ENCODE measurements at regions not wholly inside any gene's neighbourhood (a gene's known extent, or its start where the extent isn't known, plus 50 kb on each side); places are given as distances from the start of the nearest gene placed in this dataset.

DNA sequence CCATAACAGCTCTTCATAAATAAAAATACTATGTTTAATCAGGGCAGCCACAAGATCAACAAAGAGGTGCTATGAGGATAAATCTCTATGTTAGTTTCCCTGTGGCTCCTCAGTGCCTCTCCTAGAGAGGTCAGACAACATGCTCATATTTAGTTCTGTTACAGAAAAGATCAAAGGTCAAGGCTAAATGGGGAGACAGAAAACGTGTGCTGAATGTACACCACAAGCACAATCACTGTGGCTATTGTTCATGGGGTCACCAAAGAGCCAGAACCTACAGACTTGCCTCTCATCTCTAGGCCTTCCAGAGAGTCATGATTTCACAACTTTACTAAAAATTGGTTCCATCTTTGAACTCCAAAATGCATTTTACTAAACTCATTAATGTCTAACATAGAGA is 409.8 kb downstream of the HACE1 start:
- no peak for DNase-seq (ENCODE audit: low read depth in 1 of 2, low spot score in 2 of 2)
- no peaks in the 10 kb centered on the region for H3K4me1 ChIP-seq (replicated peaks in 1 of 4; ENCODE audit: control insufficient read depth in 3 of 4, insufficient read depth in 4 of 4, low read length in 3 of 4)
- no peak for TF ChIP-seq EP300 (IDR thresholded peaks at IDR 0.05; ENCODE audit: borderline replicate concordance in 1 of 2, low read depth in 2 of 2, low read length in 2 of 2)
- TF ChIP-seq SAP30 (IDR thresholded peaks at IDR 0.05; ENCODE audit: insufficient read depth, insufficient replicate concordance, low read length) = no peak
- no peak for TF ChIP-seq HDAC2 (IDR thresholded peaks at IDR 0.05; ENCODE audit: borderline replicate concordance in 1 of 2, low read depth in 2 of 2, low read length in 2 of 2)
- no peak for TF ChIP-seq CBX5 (IDR thresholded peaks at IDR 0.05; ENCODE audit: low read depth, low read length)
- no peak for TF ChIP-seq TEAD4 (IDR thresholded peaks at IDR 0.05; ENCODE audit: low read depth, low read length)
- no peak for TF ChIP-seq SP4 (IDR thresholded peaks at IDR 0.05; ENCODE audit: low read length)
- TF ChIP-seq CTCF (IDR thresholded peaks at IDR 0.05; ENCODE audit: control extremely low read depth in 1 of 3, insufficient read depth in 1 of 3, low read depth in 1 of 3, low read length in 3 of 3) = no peak
- no peak for TF ChIP-seq TBP (IDR thresholded peaks at IDR 0.05; ENCODE audit: low read depth, low read length)
- TF ChIP-seq, protein P1, sequence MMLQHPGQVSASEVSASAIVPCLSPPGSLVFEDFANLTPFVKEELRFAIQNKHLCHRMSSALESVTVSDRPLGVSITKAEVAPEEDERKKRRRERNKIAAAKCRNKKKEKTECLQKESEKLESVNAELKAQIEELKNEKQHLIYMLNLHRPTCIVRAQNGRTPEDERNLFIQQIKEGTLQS (IDR thresholded peaks at IDR 0.05; ENCODE audit: insufficient read depth, low read depth, low read length) = no peak
- TF ChIP-seq BRCA1 (IDR thresholded peaks at IDR 0.05; ENCODE audit: low read depth, low read length) = no peak
- no peak for TF ChIP-seq KDM4A (IDR thresholded peaks at IDR 0.05; ENCODE audit: low read depth, low read length, severe bottlenecking)

More for the DNA sequence above, 409.8 kb downstream of the HACE1 start:
- no peak overlapping the region for H3K9ac ChIP-seq (replicated peaks in 1 of 4; ENCODE audit: extremely low read depth in 1 of 4, low read depth in 3 of 4, low read length in 3 of 4)
- no peak overlapping the region for H2BK120ac ChIP-seq (replicated peaks; ENCODE audit: low read depth, low read length)
- H3K4me3 ChIP-seq (ENCODE audit: extremely low read depth in 1 of 4, insufficient read depth in 2 of 4, low read depth in 3 of 4, low read length in 4 of 4) = no peak overlapping the region
- FAIRE-seq = no peak
- H2BK20ac ChIP-seq (ENCODE audit: low read length) = no peak overlapping the region
- no peaks in the 10 kb centered on the region for H3K79me2 ChIP-seq (ENCODE audit: control insufficient read depth in 1 of 2, insufficient read depth in 2 of 2, low read length in 2 of 2)
- peaks cover 0 to 1% (median 0%) of the 10 kb centered on the region in 4 experiments; a peak in 1 of 7 replicates for H3K27me3 ChIP-seq (replicated peaks in 1 of 4; ENCODE audit: control insufficient read depth in 3 of 4, extremely low read depth in 1 of 4, insufficient read depth in 3 of 4, low read length in 3 of 4)
- H2BK15ac ChIP-seq (ENCODE audit: low read length) = no peak overlapping the region
- no peak overlapping the region for H3K14ac ChIP-seq (ENCODE audit: insufficient read length)
- H3K23ac ChIP-seq (ENCODE audit: insufficient read length) = no peak overlapping the region
- H3K36me3 ChIP-seq (ENCODE audit: control insufficient read depth in 2 of 4, insufficient read depth in 4 of 4, low read length in 3 of 4) = no peaks in the 10 kb centered on the region
- H2BK5ac ChIP-seq (ENCODE audit: low read depth, low read length) = no peak overlapping the region
- no peak overlapping the region for H4K91ac ChIP-seq (replicated peaks; ENCODE audit: insufficient read length, low read length)
- H3K4ac ChIP-seq (replicated peaks; ENCODE audit: insufficient read length, low read depth, low read length) = no peak overlapping the region
- CTCF ChIA-PET (ENCODE audit: partially characterized antibody) = interaction anchor here (0.8 kb wide), 1 partner anchor 14 kb away, joined by 3 read pairs; no protein-coding TSS in a partner anchor
- no peak overlapping the region for H4K8ac ChIP-seq (ENCODE audit: extremely low read depth, insufficient read depth, low read length)
- 82% methylated on average over 1 of the region's 1 CpG; no CpG with 5 or more reads in 1 of the 2 experiments for WGBS, 2 experiments (ENCODE audit: extremely low coverage in 1 of 2, insufficient coverage in 1 of 2, insufficient read length in 1 of 2, insufficient replicate concordance in 2 of 2, low coverage in 1 of 2, low lambda C conversion rate in 2 of 2, missing lambda C conversion rate in 1 of 2)
- peaks cover 0 to 5% of the 10 kb centered on the region in 2 experiments; a peak in 2 of 4 replicates for H3K9me3 ChIP-seq (ENCODE audit: insufficient read depth in 2 of 2, low read depth in 1 of 2, low read length in 1 of 2)
- POLR2A ChIA-PET (ENCODE audit: partially characterized antibody) = no interaction called here
- no peak overlapping the region for H2AK5ac ChIP-seq (ENCODE audit: low read depth, low read length)
- no peak overlapping the region for H2BK12ac ChIP-seq (ENCODE audit: low read depth, low read length)
- H3K56ac ChIP-seq (replicated peaks; ENCODE audit: insufficient read length, low read depth, low read length) = no peak overlapping the region
- H3K27ac ChIP-seq (ENCODE audit: low read depth, low read length) = no peak overlapping the region
- no peak overlapping the region for H2AFZ ChIP-seq (ENCODE audit: low read length)
- H3K4me2 ChIP-seq (ENCODE audit: insufficient read depth in 1 of 2, low read depth in 2 of 2, low read length in 2 of 2) = no peak overlapping the region
- no peaks in the 10 kb centered on the region for H3K79me1 ChIP-seq (ENCODE audit: low read depth, low read length)
- no peak overlapping the region for H3K18ac ChIP-seq (ENCODE audit: extremely low read depth, low read length)
- no peak overlapping the region for H4K5ac ChIP-seq (ENCODE audit: insufficient read length, low read depth, low read length)
- no peaks in the 10 kb centered on the region for H4K20me1 ChIP-seq (replicated peaks in 1 of 2; ENCODE audit: control insufficient read depth in 1 of 2, insufficient read depth in 2 of 2, low read length in 2 of 2)
- H3K23me2 ChIP-seq (ENCODE audit: low read depth, low read length) = no peaks in the 10 kb centered on the region

All from H1 (cell line).